Stimulated activated CD8-positive, alpha-beta memory T cell treated with anti-CD3 and anti-CD28 coated beads, Interleukin-2, amount 100 ng/mL, for 1 hour (primary cell): ENCODE measurements at regions not wholly inside any gene's neighbourhood (a gene's known extent, or its start where the extent isn't known, plus 50 kb on each side); places are given as distances from the start of the nearest gene placed in this dataset.

ENCODE experiments used
- DNase-seq, 2 donors: peaks; one replicate each; pipeline ENCODE4 v3.0.0-alpha.2; 2020; ENCODE audit warnings: low read depth in 2 of 2

- no peak for DNase-seq
Measured at GRCh38 chr16:5446623-5447240, 349.1 kb upstream of the EEF2KMT start.

DNA sequence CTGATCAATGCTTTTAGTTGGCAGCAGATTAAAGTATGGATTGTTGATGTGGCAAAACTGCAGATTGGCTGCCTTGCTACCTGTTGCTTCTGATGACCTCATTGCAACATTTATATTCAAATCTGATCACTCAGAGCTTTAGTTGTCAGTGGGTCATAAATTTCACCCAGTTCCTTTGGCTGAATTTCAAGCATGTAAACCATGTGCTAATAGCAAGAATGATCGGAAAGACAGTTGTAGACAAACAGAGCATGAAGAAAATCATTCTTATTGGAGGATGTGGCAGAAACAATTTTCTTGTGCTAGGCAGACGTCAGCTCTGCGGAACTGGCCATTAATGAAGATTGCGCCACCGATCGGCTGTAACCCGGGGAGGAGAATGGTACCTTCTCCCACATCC, 346.6 kb upstream of the EEF2KMT start:
- DNase-seq: no peak

DNA sequence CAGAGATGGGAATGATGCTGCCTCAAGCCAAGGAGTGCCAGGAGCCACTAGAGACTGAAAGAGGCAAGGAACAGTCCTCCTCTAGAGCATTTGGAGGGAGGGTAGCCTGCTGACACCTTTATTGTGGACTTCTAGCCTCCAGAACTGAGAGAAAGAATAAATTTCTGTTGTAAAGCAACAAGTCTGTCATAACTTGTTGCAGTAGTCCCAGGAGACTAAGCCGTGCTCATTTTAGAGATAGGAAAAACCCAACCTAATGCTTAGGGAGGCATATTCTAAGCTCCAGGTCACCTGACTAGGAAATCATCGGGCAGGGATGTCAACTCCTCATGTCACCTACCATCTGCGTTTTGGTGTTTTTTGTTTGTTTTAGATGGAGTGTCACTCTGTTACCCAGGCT, 345.4 kb upstream of the EEF2KMT start:
- no peak for DNase-seq

- DNase-seq: no peak
Measured at GRCh38 chr16:5442054-5442453, 344.5 kb upstream of the EEF2KMT start.

DNA sequence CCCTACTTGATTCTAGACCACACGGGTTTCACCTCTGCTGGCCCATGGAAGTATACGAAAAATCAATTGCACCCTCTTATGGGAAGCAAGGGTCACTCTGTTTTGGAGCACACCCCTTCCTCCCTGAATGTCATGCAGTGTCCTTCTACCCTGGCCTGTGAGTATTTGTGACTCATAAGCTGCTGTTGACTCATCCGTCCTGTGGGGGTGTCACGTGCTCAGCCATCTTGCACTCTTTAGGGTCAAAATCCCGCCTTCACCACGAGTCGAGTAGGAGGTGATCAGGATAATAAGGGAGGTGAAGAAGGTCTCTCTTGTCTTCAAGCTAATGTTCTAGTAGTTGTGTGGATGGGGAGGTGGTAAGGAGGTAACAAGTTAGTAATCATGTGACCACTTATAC, 341.0 kb upstream of the EEF2KMT start:
- DNase-seq: no peak

DNA sequence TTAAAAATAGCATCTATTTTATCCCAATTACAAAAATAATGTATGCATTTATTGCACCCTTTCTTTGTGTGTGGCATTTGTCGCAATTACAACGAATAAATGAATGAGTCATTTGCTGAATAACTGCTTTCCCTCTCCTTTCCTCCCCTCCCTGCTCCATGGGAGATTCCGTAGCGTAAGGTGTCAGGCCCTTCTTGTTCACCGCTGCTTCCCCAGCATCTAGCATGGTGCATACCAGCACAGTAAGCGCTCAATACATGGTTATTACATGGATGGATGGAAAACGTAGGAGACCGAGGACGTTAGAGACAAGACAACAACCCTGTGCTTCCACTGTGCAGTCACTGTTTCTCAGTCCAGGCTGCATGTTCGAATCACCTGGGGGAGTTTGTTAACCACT, 336.0 kb upstream of the EEF2KMT start:
- no peak for DNase-seq

DNA sequence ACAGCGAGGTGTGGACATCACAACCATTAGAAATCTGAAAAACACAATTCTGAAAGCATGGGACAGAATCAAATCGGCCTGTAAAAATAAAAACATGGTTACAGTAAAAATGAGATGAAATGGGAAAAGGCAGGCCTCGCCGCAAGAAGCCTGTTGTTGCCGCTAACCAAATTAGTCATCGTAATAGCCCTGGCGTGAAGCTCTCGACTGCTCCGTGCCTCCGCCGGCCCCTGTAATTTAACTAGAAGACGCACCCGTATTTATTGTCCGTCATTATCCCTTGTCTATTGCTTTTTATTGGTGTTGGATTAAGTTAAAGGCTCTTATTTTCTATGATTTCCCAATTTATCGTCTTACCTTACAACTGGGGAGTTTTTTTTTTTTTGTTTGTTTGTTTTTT, 334.6 kb upstream of the EEF2KMT start:
- no peak for DNase-seq

- DNase-seq: no peak
Measured at GRCh38 chr16:5430598-5430997, 333.0 kb upstream of the EEF2KMT start.

DNA sequence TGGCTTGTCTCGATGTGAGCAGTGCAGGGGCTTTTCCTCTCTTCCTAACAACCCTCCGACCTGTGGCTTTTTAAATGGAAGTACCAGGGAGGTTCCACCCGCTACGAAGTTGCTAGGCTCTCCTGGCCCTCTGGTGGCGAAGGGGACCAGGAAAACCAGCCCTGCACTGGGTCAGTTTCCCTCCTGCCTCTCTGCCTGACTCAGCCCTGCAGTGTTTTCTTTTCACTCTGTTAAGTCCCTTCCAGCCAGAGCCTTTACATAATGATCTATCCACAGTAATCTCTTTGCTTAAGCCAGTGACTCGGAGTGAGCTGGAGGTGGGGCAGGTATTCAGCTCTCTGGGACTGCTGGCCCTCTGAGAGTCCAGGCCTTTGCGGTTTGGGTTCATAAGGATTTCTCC, 331.3 kb upstream of the EEF2KMT start:
- no peak for DNase-seq

GRCh38 chr16:5427571-5427970, 330.0 kb upstream of the EEF2KMT start:
- no peak for DNase-seq

DNA sequence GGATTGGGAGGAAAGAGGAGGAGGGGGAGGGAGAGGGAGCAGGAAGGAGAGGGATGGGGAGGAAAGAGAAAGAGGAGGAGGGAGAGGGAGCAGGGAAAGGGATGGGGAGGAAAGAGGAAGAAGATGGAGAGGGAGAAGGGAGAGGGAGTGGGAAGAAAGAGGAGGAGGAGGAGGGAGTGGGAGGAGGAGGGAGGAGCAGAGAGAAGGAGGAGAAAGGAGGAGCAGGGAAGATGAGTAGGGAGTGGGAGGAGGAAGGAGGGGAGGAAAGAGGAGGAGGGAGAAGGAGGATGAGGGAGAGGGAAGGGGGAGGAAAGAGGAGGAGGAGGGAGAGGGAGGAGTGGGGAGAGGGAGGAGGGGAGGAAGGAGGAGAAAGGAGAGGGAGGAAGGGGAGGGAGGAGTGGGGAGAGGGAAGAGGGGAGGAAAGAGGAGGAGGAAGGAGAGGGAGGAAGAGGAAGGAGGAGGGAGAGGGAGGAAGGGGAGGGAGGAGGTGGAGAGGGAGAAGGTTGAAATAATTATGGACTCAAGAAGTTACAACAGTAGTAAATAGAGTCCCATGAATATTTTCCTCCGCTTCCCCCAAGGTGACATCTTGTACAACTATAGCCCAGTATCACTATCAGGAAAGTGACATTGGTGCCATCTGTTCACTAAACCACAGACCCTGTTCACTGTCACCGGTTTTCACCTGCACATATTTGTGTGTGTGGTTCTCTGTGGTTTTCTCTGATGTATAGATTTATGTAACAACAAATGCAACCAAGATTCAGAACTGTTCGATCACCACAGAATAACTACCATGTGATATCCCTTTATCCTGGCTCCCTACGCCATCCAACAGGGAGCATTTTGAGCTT, 325.3 kb upstream of the EEF2KMT start:
- no peak for DNase-seq

- no peak for DNase-seq
Measured at GRCh38 chr16:5422047-5422446, 324.5 kb upstream of the EEF2KMT start.

DNA sequence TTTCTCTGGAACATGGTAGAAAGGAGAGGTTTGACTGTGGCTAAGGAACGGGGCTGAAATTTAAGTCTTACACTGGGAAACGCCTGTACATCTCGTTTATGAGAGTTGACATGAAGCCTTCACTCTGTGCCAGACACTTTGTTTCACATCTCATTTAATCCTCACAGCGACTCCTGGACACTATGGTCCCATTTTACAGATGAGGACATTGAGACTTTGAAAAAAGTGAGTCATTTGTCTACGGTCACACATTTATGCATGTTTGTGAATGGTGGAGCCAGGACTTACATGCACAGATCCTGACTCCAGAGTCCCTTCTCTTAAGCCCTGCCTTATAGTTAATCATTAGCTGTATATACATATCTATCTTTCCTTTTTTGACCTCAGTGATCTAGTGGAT, 318.4 kb upstream of the EEF2KMT start:
- DNase-seq: no peak

DNA sequence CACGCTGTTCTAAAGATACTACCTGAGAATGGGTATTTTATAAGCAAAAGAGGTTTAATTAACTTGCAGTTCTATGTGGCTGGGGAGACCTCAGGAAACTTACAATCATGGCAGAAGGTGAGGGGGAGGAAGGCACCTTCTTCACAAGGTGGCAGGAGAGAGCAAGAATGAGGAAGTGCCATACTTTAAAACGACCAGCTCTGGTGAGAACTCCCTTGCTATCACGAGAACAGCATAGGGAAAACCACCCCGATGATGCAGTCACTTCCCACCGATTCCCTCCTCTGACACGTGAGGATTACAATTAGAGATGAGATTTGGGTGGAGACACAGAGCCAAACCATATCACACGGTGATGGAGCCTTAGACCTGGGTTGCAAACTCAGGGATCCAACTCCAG, 317.5 kb upstream of the EEF2KMT start:
- DNase-seq: no peak

- no peak for DNase-seq
Measured at GRCh38 chr16:5412731-5413130, 315.1 kb upstream of the EEF2KMT start.

DNA sequence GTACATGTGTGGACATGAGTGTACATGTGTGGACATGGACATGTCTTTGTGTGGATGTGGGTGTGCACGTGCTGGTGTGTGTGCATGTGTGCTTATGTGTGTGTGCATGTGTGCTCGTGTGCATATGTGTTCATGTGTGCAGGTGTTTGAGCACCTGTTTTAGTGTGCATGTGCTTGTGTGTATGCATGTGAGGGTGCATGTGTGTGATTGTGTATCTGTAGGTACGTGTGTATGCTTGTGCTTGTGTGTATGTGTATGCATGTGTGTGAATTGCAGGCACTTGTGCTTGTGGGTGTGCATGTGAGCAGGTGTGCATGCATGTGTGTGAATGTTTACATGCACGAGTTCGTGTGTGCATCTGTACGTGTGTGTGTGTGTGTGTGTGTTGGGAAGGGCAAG, 300.6 kb upstream of the EEF2KMT start:
- no peak for DNase-seq

DNA sequence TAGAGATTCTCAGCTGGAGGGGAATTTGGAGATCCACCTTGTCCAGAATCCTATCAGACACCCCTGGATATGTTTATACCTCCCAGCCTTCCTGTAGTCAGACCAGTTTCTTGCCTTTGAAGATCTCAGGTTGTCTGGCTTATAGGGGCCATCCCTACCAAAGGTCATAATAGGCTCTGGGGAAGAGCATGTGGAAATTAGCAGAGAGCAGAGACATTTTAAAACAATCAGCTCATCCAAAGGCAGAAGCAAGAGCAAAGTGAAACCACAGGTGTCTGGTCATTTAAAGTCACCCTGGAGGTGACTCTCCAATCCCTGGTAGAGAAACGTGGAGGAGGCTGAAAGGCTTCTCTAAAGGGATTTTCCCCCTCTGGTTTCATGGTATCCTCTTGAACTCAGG, 299.3 kb upstream of the EEF2KMT start:
- DNase-seq: no peak

DNA sequence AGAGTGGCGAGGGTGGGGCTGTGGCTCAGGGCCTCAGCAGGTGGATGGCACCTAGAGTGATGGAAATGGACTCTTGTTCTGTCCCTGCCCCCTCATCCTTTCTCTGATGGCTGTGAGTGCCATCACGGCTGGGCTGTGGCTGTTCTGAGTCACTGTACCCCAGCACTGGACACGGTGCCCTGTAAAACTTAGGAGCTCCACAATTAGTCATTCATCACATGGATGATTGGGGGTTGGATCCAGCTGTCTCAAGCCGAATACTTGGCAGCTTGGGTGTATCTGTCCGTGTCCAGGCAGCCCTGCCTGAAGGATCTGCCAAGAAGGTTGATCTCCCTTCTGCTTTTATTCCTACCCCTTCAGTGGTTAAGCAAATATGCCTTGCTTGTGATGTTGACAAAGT, 295.5 kb upstream of the EEF2KMT start:
- no peak for DNase-seq

DNA sequence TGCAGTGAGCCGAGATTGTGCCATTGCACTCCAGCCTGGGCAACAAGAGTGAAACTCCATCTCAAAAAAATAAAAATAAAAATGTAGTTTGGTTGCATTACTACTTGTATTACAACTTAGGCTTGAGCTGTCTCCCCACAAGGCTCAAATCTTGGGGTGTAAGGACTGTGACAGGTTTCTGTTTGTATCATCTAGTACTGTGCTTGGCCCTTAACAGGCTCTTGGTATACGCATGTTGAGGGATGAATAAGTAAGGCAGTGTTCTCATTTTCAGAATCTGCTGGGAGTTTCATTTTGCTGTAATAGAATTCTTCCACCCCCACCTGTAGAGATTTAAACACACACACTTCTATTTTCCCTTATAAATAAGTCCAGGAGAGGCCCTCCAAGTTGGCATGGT, 289.4 kb upstream of the EEF2KMT start:
- no peak for DNase-seq

- DNase-seq: no peak
Measured at GRCh38 chr16:5385811-5386210, 288.2 kb upstream of the EEF2KMT start.

GRCh38 chr16:5385115-5385514, 287.5 kb upstream of the EEF2KMT start:
- DNase-seq: no peak

DNA sequence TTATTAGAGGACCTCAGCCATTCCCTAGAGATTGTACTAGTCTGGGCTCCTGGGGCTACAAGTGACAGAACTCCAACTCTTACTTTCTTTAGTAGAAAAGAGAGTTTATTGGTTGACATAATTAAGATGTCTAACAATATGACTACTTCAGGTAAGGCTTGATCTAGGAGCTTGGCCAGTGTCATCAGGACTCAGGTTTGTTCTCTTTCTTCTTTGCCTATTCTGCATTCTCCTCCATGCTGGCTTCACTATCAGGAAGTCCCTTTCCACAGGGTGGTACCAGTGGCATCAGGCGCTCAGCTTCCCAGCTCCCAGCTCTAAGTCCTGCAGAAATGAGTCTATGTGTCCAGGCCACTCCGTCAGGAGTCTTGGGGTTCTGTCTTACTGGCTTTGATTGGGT, 286.1 kb upstream of the EEF2KMT start:
- no peak for DNase-seq

DNA sequence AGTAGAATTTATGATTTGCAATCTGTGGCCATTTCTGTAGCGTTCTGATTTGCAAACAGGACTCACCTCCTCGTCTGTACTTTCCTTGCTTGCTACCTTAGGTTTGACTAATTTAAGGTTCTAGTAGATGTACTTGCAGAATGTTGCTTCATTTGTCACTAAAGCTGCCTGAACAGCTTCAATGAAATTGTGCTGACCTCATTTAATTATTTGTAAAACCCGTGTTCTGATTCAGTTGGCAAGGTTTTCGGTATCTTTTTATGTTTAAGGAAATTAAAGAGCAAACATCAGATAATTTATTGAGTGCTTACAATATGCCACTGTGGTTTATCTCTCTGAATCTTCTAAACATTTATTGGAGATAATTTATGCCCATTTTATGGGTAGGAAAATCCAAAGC, 284.9 kb upstream of the EEF2KMT start:
- DNase-seq: no peak

DNA sequence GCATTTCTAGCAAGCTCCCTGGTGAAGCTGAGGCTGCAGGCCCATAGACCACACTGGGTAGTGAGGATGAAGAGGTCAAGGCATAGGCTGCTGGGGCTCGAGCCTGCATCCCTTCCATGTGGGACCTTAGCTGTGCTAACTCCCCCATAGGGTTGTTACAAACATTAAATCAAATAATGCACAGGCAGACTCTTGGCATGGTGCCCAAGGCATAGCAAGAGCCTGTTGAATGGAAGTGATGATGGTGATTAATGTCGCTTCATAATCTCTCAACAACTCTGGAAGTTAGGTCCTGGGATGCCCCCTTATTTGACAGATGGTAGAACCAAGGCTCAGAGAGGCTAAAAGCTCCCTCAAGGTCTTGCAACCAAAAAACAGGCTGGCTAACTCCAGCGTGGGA, 283.9 kb upstream of the EEF2KMT start:
- DNase-seq: no peak
